Tibial nerve (tissue), 4 donors: ENCODE measurements at regions not wholly inside any gene's neighbourhood (a gene's known extent, or its start where the extent isn't known, plus 50 kb on each side); places are given as distances from the start of the nearest gene placed in this dataset.

Source experiments
- DNase-seq, 2 donors: peaks; one replicate each; pipeline ENCODE4 v3.0.0-alpha.2; 2019; ENCODE audit warnings: low spot score in 2 of 2
- H3K27ac ChIP-seq, 4 donors: fragments of 200-600 bp; sonication (generic) in 3 of 4; one replicate each; pipeline ENCODE4 v1.5.1; 2017 to 2019; ENCODE audit warnings: mild to moderate bottlenecking in 1 of 4
- H3K27me3 ChIP-seq, 2 donors: fragments of 200-600 bp; sonication (generic) in 1 of 2; one replicate each; pipeline versions ENCODE4 v1.5.1 to v1.6.0; 2017 to 2019
- H3K36me3 ChIP-seq, 3 donors: fragments of 200-600 bp; sonication (generic); one replicate each; pipeline ENCODE4 v1.5.1; 2018 to 2019
- H3K4me1 ChIP-seq, 4 donors: fragments of 200-600 bp; sonication (generic) in 3 of 4; one replicate each; pipeline ENCODE4 v1.5.1; 2017 to 2019
- H3K4me3 ChIP-seq, 4 donors: fragments of 200-600 bp; sonication (generic) in 3 of 4; one replicate each; pipeline ENCODE4 v1.5.1; 2017 to 2019; ENCODE audit warnings: mild to moderate bottlenecking in 1 of 4, moderate library complexity in 1 of 4
- H3K9me3 ChIP-seq, 4 donors: fragments of 200-600 bp; sonication (generic) in 3 of 4; one replicate each; pipeline ENCODE4 v1.5.1; 2017 to 2019
- CTCF ChIP-seq, 5 experiments: fragments of 200-600 bp in 3 of 5; fragments of 450-650 bp in 2 of 5; sonication (generic) in 3 of 5; IDR thresholded peaks; one replicate each; pipeline ENCODE4 v1.5.1; 2016 to 2019; ENCODE audit warnings: antibody characterized with exemption in 5 of 5, mild to moderate bottlenecking in 3 of 5, moderate library complexity in 2 of 5
- EP300 ChIP-seq, 2 donors: sonication (generic); formaldehyde crosslinking; IDR thresholded peaks; one replicate each; pipeline ENCODE4 v1.6.1; 2017; ENCODE audit warnings: antibody characterized with exemption in 2 of 2, mild to moderate bottlenecking in 1 of 2
- POLR2A ChIP-seq, 2 donors: fragments of 450-650 bp; IDR thresholded peaks; one replicate each; pipeline ENCODE4 v1.6.1; 2017; ENCODE audit warnings: antibody characterized with exemption in 2 of 2, mild to moderate bottlenecking in 2 of 2, moderate library complexity in 2 of 2
- WGBS, 2 donors: methylation state at CpG; one replicate each; pipeline ENCODE4 v1.1.5; 2018; 5-methylcytosine and 5-hydroxymethylcytosine counted together

- Histone ChIP-seq H3K4me1 (no peaks in the 10 kb centered on the region), H3K27ac (no peak overlapping the region), H3K36me3 (no peaks in the 10 kb centered on the region), H3K4me3 (no peak overlapping the region), H3K9me3 (peaks cover 0 to 5% (median 0%) of the 10 kb centered on the region in 4 donors), H3K27me3 (no peaks in the 10 kb centered on the region)
- TF ChIP-seq POLR2A (IDR thresholded peaks at IDR 0.05) (no peak), CTCF (IDR thresholded peaks at IDR 0.05) (no peak), EP300 (IDR thresholded peaks at IDR 0.05) (no peak)
- WGBS, 2 donors = 76% methylated on average over 13 of the region's 13 CpGs; no CpG with 5 or more reads in 1 of the 2 donors
- DNase-seq = no peak
These were observed 394.0 kb upstream of the HSFY2 start for GRCh38 chrY:19167319-19168201.

GRCh38 chrY:19148783-19149182 lies 375.2 kb upstream of the HSFY2 start:
- H3K4me3 ChIP-seq = no peak overlapping the region
- H3K27me3 ChIP-seq = no peaks in the 10 kb centered on the region
- no peak overlapping the region for H3K27ac ChIP-seq
- 68% methylated on average over 4 of the region's 4 CpGs; no CpG with 5 or more reads in 1 of the 2 donors for WGBS, 2 donors
- no peaks in the 10 kb centered on the region for H3K4me1 ChIP-seq
- TF ChIP-seq POLR2A (IDR thresholded peaks at IDR 0.05) (no peak), EP300 (IDR thresholded peaks at IDR 0.05) (no peak), CTCF (IDR thresholded peaks at IDR 0.05) (no peak)
- no peak for DNase-seq
- no peaks in the 10 kb centered on the region for H3K36me3 ChIP-seq
- no peaks in the 10 kb centered on the region for H3K9me3 ChIP-seq

GRCh38 chrY:19146296-19146695 lies 372.8 kb upstream of the HSFY2 start:
- no peaks in the 10 kb centered on the region for H3K4me1 ChIP-seq
- H3K9me3 ChIP-seq = no peaks in the 10 kb centered on the region
- no peak overlapping the region for H3K4me3 ChIP-seq
- TF ChIP-seq EP300 (IDR thresholded peaks at IDR 0.05) = no peak
- no peak for TF ChIP-seq CTCF (IDR thresholded peaks at IDR 0.05)
- no peak for TF ChIP-seq POLR2A (IDR thresholded peaks at IDR 0.05)
- H3K27me3 ChIP-seq = no peaks in the 10 kb centered on the region
- no peak for DNase-seq
- H3K27ac ChIP-seq = no peak overlapping the region
- no peaks in the 10 kb centered on the region for H3K36me3 ChIP-seq
- WGBS, 2 donors = 0% methylated on average over 1 of the region's 1 CpG; no CpG with 5 or more reads in 1 of the 2 donors

GRCh38 chrY:19142093-19142492 lies 368.6 kb upstream of the HSFY2 start:
- no peak for DNase-seq
- no peaks in the 10 kb centered on the region for H3K27me3 ChIP-seq
- no peak overlapping the region for H3K4me3 ChIP-seq
- H3K27ac ChIP-seq = no peak overlapping the region
- 11% methylated on average over 4 of the region's 4 CpGs; no CpG with 5 or more reads in 1 of the 2 donors for WGBS, 2 donors
- H3K4me1 ChIP-seq = no peaks in the 10 kb centered on the region
- TF ChIP-seq CTCF (IDR thresholded peaks at IDR 0.05) (no peak), POLR2A (IDR thresholded peaks at IDR 0.05) (no peak), EP300 (IDR thresholded peaks at IDR 0.05) (no peak)
- H3K9me3 ChIP-seq = no peaks in the 10 kb centered on the region
- H3K36me3 ChIP-seq = no peaks in the 10 kb centered on the region

- H3K4me3 ChIP-seq = no peak overlapping the region
- no peak for TF ChIP-seq POLR2A (IDR thresholded peaks at IDR 0.05)
- TF ChIP-seq CTCF (IDR thresholded peaks at IDR 0.05) = no peak
- TF ChIP-seq EP300 (IDR thresholded peaks at IDR 0.05) = no peak
- H3K4me1 ChIP-seq = no peaks in the 10 kb centered on the region
- H3K9me3 ChIP-seq = no peaks in the 10 kb centered on the region
- 77% methylated on average over 5 of the region's 5 CpGs; no CpG with 5 or more reads in 1 of the 2 donors for WGBS, 2 donors
- H3K27me3 ChIP-seq = no peaks in the 10 kb centered on the region
- H3K27ac ChIP-seq = no peak overlapping the region
- no peaks in the 10 kb centered on the region for H3K36me3 ChIP-seq
- no peak for DNase-seq
These were observed 366.9 kb upstream of the HSFY2 start for GRCh38 chrY:19140285-19140920.
